OCI-LY3 (cell line): ENCODE measurements at regions not wholly inside any gene's neighbourhood (a gene's known extent, or its start where the extent isn't known, plus 50 kb on each side); places are given as distances from the start of the nearest gene placed in this dataset.

ENCODE experiments used
- EZH2phosphoT487 ChIP-seq: fragments of 200-600 bp; shearing (Covaris generic); IDR thresholded peaks from 2 replicates; pipeline ENCODE4 v1.6.1; 2018; ENCODE audit warnings: antibody characterized with exemption, mixed run types, low read depth
- TF ChIP-seq, protein P1 (sequence below): fragments of 200-600, 300-600 bp; sonication (generic); IDR thresholded peaks from 2 replicates; pipeline ENCODE4 v1.5.1; 2014; ENCODE audit warnings: antibody characterized with exemption, low read length, low read depth

DNA sequence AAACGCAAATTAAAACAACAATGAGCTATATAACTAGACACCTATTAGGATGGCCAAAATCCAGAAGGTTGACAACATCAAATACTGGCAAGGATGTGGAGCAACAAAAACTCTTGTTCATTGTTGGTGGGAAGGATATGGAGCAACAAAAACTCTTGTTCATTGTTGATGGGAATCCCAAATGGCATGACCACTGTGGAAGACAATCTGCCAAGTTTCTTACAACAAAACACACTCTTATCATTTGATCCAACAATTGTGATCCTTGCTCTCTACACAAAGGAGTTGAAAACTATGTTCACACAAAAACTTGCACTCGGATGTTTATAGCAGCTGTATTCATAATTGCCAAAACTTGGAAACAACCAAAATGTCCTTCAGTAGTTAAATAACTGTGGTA, 61.8 kb upstream of the LAMA2 start:
- TF ChIP-seq, protein P1, sequence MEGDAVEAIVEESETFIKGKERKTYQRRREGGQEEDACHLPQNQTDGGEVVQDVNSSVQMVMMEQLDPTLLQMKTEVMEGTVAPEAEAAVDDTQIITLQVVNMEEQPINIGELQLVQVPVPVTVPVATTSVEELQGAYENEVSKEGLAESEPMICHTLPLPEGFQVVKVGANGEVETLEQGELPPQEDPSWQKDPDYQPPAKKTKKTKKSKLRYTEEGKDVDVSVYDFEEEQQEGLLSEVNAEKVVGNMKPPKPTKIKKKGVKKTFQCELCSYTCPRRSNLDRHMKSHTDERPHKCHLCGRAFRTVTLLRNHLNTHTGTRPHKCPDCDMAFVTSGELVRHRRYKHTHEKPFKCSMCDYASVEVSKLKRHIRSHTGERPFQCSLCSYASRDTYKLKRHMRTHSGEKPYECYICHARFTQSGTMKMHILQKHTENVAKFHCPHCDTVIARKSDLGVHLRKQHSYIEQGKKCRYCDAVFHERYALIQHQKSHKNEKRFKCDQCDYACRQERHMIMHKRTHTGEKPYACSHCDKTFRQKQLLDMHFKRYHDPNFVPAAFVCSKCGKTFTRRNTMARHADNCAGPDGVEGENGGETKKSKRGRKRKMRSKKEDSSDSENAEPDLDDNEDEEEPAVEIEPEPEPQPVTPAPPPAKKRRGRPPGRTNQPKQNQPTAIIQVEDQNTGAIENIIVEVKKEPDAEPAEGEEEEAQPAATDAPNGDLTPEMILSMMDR: no peak
- no peak for TF ChIP-seq EZH2phosphoT487
